NT2/D1 (cell line): ENCODE measurements at regions not wholly inside any gene's neighbourhood (a gene's known extent, or its start where the extent isn't known, plus 50 kb on each side); places are given as distances from the start of the nearest gene placed in this dataset.

Experiments used
- YY1 ChIP-seq: IDR thresholded peaks from 2 replicates; pipeline ENCODE4 v1.6.1; 2011; ENCODE audit not compliant: insufficient read length, insufficient read depth
- ZNF274 ChIP-seq: IDR thresholded peaks from 2 replicates; pipeline ENCODE4 v1.6.1; 2011; ENCODE audit warnings: mild to moderate bottlenecking, low read depth, low read length

- TF ChIP-seq YY1, result no peak
- no peak for TF ChIP-seq ZNF274
Observed at GRCh38 chr2:235263205-235264120, 230.4 kb upstream of the AGAP1 start.
